Fibroblast of lung (primary cell): ENCODE measurements at regions not wholly inside any gene's neighbourhood (a gene's known extent, or its start where the extent isn't known, plus 50 kb on each side); places are given as distances from the start of the nearest gene placed in this dataset.

Source experiments
- DNase-seq, 2 donors: peaks; one replicate each; pipeline versions ENCODE4 v3.0.0 to v3.0.0-alpha.2; 2010; ENCODE audit warnings: low read depth in 2 of 2
- H2AFZ ChIP-seq: 2 replicates; pipeline ENCODE4 v1.5.1; 2012; ENCODE audit warnings: low read length, control low read depth, inconsistent platforms
- H3K27ac ChIP-seq: 2 replicates; pipeline ENCODE4 v1.5.1; 2011; ENCODE audit warnings: low read length, control low read depth; ENCODE audit not compliant: insufficient read depth
- H3K27me3 ChIP-seq: 2 replicates; pipeline ENCODE4 v1.5.1; 2011; ENCODE audit warnings: mild to moderate bottlenecking, low read length; ENCODE audit not compliant: control insufficient read depth, insufficient read depth
- H3K36me3 ChIP-seq: 2 replicates; pipeline ENCODE4 v1.5.1; 2011; ENCODE audit warnings: low read length; ENCODE audit not compliant: control insufficient read depth, insufficient read depth
- H3K4me1 ChIP-seq: 2 replicates; pipeline ENCODE4 v1.5.1; 2011; ENCODE audit warnings: low read length; ENCODE audit not compliant: control insufficient read depth, insufficient read depth; ENCODE audit errors: extremely low read depth
- H3K4me2 ChIP-seq: 2 replicates; pipeline ENCODE4 v1.5.1; 2011; ENCODE audit warnings: low read length, control low read depth; ENCODE audit not compliant: insufficient read depth; ENCODE audit errors: extremely low read depth
- H3K4me3 ChIP-seq, 4 experiments: fragments of 200-600 bp in 1 of 4; sonication (generic) in 1 of 4; replicated peaks in 1 of 4; 2 replicates each; pipeline ENCODE4 v1.5.1; 2011 to 2016; ENCODE audit warnings: low read length in 4 of 4, low read depth in 3 of 4, mild to moderate bottlenecking in 3 of 4, control low read depth in 2 of 4, inconsistent platforms in 1 of 4, mixed read lengths in 1 of 4; ENCODE audit not compliant: insufficient read depth in 1 of 4; ENCODE audit errors: control extremely low read depth in 1 of 4
- H3K79me2 ChIP-seq: 2 replicates; pipeline ENCODE4 v1.5.1; 2012; ENCODE audit warnings: mild to moderate bottlenecking, low read length, inconsistent platforms; ENCODE audit not compliant: control insufficient read depth, insufficient read depth
- H3K9ac ChIP-seq: 2 replicates; pipeline ENCODE4 v1.5.1; 2011; ENCODE audit warnings: mild to moderate bottlenecking, low read length, control low read depth; ENCODE audit not compliant: insufficient read depth
- H3K9me3 ChIP-seq: 2 replicates; pipeline ENCODE4 v1.5.1; 2012; ENCODE audit warnings: low read depth, low read length; ENCODE audit not compliant: control insufficient read depth, insufficient read depth
- H4K20me1 ChIP-seq: 2 replicates; pipeline ENCODE4 v1.5.1; 2011; ENCODE audit warnings: low read length; ENCODE audit not compliant: control insufficient read depth, insufficient read depth; ENCODE audit errors: extremely low read depth
- EZH2 ChIP-seq: IDR thresholded peaks from 2 replicates; pipeline ENCODE4 v1.5.1; 2012; ENCODE audit warnings: low read length, control low read depth, mild to moderate bottlenecking; ENCODE audit errors: missing control alignments
- TF ChIP-seq, protein P1 (sequence below), 2 donors: IDR thresholded peaks in 1 of 2; conservative IDR thresholded peaks in 1 of 2; 1 replicate in 1 of 2; 2 replicates in 1 of 2; pipeline ENCODE4 v1.5.1; 2011 to 2012; ENCODE audit warnings: low read length in 2 of 2, control low read depth in 1 of 2, inconsistent platforms in 1 of 2, low read depth in 1 of 2, mild to moderate bottlenecking in 1 of 2

DNA sequence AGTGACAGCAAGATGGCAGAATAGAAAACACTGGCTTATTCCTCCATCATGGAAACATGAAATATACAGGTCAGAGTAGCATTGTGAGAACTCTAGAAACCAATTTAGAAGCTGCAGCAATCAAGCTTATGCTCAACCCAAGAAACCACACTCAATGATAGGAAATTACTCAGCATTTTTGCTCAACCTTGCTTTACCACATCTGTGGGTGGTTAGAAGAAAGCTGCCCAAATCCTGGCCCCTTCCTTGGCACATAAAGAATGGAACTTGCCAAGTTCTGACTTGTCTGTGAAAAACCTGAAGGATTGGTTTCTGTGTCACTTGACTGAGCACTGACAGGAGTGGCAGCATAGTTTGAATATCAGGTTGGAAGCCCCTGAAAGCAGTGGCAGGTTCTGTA lies 108.0 kb upstream of the MOCS1 start:
- Histone ChIP-seq H3K9ac (no peak overlapping the region), H3K4me1 (no peaks in the 10 kb centered on the region), H3K27ac (no peak overlapping the region), H2AFZ (no peak overlapping the region), H3K27me3 (no peaks in the 10 kb centered on the region), H3K79me2 (no peaks in the 10 kb centered on the region), H3K36me3 (no peaks in the 10 kb centered on the region), H3K4me3 (no peak overlapping the region), H3K9me3 (no peaks in the 10 kb centered on the region), H3K4me2 (no peak overlapping the region), H4K20me1 (no peaks in the 10 kb centered on the region)
- TF ChIP-seq, protein P1, sequence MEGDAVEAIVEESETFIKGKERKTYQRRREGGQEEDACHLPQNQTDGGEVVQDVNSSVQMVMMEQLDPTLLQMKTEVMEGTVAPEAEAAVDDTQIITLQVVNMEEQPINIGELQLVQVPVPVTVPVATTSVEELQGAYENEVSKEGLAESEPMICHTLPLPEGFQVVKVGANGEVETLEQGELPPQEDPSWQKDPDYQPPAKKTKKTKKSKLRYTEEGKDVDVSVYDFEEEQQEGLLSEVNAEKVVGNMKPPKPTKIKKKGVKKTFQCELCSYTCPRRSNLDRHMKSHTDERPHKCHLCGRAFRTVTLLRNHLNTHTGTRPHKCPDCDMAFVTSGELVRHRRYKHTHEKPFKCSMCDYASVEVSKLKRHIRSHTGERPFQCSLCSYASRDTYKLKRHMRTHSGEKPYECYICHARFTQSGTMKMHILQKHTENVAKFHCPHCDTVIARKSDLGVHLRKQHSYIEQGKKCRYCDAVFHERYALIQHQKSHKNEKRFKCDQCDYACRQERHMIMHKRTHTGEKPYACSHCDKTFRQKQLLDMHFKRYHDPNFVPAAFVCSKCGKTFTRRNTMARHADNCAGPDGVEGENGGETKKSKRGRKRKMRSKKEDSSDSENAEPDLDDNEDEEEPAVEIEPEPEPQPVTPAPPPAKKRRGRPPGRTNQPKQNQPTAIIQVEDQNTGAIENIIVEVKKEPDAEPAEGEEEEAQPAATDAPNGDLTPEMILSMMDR (conservative IDR thresholded peaks at IDR 0.05 in 1 of 2, IDR thresholded peaks at IDR 0.05 in 1 of 2; ENCODE audit: low read depth in 1 of 2, low read length in 2 of 2) = no peak
- no peak for TF ChIP-seq EZH2
- no peak for DNase-seq

DNA sequence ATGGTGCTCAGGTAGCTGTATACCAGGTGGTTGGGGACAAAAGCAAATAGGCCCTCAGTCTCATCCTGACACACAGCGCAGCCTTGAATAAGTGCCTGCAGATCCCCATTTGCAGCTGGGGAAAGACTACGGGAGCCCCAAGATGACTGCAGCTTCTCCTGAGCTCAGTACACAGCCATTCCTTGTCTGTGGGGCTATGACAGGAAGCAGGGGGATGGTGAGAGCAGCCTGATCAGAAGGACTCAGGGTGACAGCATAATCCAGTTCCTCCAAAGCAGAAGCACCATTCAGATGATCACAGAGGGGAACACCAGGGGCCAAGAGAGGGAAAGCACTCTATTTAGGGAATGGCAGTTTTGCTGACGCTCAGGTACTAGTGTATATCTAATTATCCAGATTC lies 104.8 kb upstream of the MOCS1 start:
- H4K20me1 ChIP-seq = no peaks in the 10 kb centered on the region
- H3K27ac ChIP-seq = no peak overlapping the region
- no peak overlapping the region for H3K4me2 ChIP-seq
- no peak overlapping the region for H3K4me3 ChIP-seq
- H3K9me3 ChIP-seq = no peaks in the 10 kb centered on the region
- DNase-seq = no peak
- H3K9ac ChIP-seq = no peak overlapping the region
- no peak for TF ChIP-seq EZH2
- TF ChIP-seq, protein P1 (conservative IDR thresholded peaks at IDR 0.05 in 1 of 2, IDR thresholded peaks at IDR 0.05 in 1 of 2; ENCODE audit: low read depth in 1 of 2, low read length in 2 of 2) = no peak
- H3K36me3 ChIP-seq = no peaks in the 10 kb centered on the region
- H3K79me2 ChIP-seq = no peaks in the 10 kb centered on the region
- no peaks in the 10 kb centered on the region for H3K4me1 ChIP-seq
- no peak overlapping the region for H2AFZ ChIP-seq
- no peaks in the 10 kb centered on the region for H3K27me3 ChIP-seq

DNA sequence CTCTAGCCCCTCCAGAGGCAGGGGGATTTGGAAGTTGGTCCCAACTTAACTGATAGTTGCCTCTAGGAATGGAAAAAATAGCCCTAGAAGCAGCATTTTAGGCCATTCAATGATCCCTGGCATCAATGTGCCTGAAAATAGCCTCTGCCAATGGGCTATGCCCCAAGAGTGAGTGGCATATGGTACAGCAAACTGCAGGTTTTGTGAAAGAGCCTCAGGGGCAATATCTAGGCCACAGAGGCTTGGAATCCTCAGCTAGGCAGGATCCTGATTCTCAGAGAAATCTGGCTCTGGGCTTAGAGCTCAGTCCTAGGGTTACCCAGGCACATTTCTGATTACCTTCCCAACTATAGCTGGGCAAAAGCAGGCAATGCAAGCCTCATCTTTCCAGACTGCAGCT lies 104.4 kb upstream of the MOCS1 start:
- Histone ChIP-seq H3K4me3 (no peak overlapping the region), H3K79me2 (no peaks in the 10 kb centered on the region), H3K27ac (no peak overlapping the region), H2AFZ (no peak overlapping the region), H3K4me2 (no peak overlapping the region), H3K4me1 (no peaks in the 10 kb centered on the region), H3K27me3 (no peaks in the 10 kb centered on the region), H3K9me3 (no peaks in the 10 kb centered on the region), H4K20me1 (no peaks in the 10 kb centered on the region), H3K9ac (no peak overlapping the region), H3K36me3 (no peaks in the 10 kb centered on the region)
- no peak for DNase-seq
- no peak for TF ChIP-seq EZH2
- TF ChIP-seq, protein P1 (conservative IDR thresholded peaks at IDR 0.05 in 1 of 2, IDR thresholded peaks at IDR 0.05 in 1 of 2; ENCODE audit: low read depth in 1 of 2, low read length in 2 of 2) = no peak
